ENCODE measurements at regions not wholly inside any gene's neighbourhood (a gene's known extent, or its start where the extent isn't known, plus 50 kb on each side); places are given as distances from the start of the nearest gene placed in this dataset.

DNA sequence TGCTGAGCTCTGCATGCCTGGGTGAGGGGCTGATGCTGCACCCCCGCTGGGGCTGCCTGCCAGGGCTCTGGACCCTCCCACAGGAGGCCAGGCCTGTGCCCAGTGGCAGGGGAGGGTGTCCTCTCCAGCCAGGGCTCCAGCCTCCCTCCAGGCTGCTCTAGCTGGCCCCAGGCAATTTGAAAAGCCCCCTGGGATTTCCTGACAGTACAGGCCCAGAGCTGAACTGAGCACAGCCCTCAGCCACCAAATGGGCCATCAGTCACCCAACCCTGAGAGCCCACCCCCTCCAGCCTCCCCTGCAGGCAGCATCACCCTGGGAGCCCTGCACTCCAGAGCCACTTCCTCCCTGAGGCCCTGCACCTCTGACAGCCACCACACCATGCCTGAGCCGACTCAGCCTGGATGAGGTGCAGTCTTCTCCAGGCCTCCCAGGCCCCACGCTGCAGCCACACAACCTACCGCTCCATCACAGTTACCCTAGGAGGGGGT, 101.8 kb upstream of the RET start:
- no peaks in the 10 kb centered on the region for H3K9me3 Mint-ChIP-seq
- H3K36me3 Mint-ChIP-seq (ENCODE audit: insufficient read depth): no peaks in the 10 kb centered on the region
- DNase-seq: no peak
- no peak overlapping the region for H3K27ac Mint-ChIP-seq
- no peak overlapping the region for H3K4me3 Mint-ChIP-seq
- H3K27me3 Mint-ChIP-seq: peaks cover 21 to 28% of the 10 kb centered on the region in 2 donors
- no peaks in the 10 kb centered on the region for H3K4me1 Mint-ChIP-seq (ENCODE audit: low read depth in 2 of 2)
- no peak for ATAC-seq (replicated peaks)

DNA sequence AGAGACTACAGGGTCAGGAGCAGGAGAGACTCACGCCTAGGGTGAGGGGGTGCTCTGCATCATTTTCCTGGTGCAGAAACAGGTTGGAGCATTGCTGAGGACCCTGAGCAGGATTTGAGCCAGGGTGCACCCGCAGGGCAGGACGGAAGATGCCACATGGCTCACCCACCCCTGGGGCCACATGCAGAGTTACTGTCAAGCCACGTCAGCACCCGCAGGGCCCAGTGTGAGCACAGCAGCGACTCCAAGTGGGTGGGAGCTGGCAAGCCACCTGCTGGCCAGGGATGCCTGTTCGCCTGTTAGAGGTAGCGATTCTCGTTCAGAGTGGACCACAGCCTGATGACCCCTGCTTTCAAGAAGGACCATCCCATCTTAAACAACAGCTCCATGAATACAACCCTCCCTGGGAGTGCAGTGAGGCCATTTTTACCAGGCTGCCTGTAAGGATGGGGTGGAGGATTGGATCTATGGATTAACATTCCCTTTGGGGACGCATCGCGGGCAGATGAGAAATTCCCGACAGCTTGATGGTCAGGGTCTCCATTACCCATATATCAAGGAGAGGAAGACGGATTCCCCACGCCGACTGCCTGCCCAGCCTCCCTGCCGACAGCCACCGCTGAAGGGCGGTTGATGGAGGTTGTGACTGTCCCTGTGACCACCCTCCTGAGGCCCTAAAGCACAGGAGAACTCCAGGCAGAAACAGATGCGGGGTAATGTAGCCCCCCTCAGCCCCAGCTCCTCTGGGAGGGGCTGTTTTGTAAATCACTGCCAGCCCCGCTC, 101.1 kb upstream of the RET start:
- ATAC-seq (replicated peaks): no peak
- no peak for DNase-seq
- H3K36me3 Mint-ChIP-seq (ENCODE audit: insufficient read depth): no peaks in the 10 kb centered on the region
- no peak overlapping the region for H3K27ac Mint-ChIP-seq
- no peaks in the 10 kb centered on the region for H3K4me1 Mint-ChIP-seq (ENCODE audit: low read depth in 2 of 2)
- H3K4me3 Mint-ChIP-seq: no peak overlapping the region
- peaks cover 17 to 25% of the 10 kb centered on the region in 2 donors for H3K27me3 Mint-ChIP-seq
- no peaks in the 10 kb centered on the region for H3K9me3 Mint-ChIP-seq

DNA sequence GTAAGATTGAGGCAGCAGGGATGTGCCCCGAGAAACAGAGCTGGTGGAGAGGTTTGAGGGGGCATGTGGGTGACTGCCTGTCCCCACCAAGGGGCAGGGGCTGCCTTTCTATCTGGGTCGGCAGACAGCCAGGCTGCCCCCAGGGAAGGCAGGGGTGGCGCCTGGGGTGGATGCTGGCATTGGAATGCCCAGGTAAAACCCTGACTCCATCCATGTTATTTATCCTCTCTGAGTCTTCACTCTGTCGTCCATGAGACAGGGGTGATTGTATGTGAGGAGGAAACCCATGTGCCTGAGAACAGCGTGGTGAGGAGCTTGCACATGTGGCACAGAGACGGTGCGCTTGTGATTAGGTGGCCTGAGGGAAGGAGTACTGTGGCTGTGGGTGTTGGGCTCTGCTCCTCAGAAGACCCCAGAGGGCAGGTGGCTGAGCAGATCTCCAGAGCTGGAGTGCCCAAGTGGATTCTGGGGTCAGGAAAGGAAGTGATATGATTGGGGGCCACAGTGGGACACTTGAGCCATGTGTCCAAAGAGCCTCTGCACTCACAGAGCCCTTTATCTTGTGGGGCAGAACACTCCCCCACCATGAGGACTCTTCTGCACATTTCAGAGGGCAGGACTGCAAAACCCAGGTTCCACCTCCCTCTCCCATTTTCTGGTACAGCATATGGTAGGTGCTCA, 100.4 kb upstream of the RET start:
- no peaks in the 10 kb centered on the region for H3K9me3 Mint-ChIP-seq
- peaks cover 12 to 19% of the 10 kb centered on the region in 2 donors for H3K27me3 Mint-ChIP-seq
- no peak for DNase-seq
- H3K27ac Mint-ChIP-seq: no peak overlapping the region
- no peaks in the 10 kb centered on the region for H3K36me3 Mint-ChIP-seq (ENCODE audit: insufficient read depth)
- ATAC-seq (replicated peaks): no peak
- no peaks in the 10 kb centered on the region for H3K4me1 Mint-ChIP-seq (ENCODE audit: low read depth in 2 of 2)
- no peak overlapping the region for H3K4me3 Mint-ChIP-seq

DNA sequence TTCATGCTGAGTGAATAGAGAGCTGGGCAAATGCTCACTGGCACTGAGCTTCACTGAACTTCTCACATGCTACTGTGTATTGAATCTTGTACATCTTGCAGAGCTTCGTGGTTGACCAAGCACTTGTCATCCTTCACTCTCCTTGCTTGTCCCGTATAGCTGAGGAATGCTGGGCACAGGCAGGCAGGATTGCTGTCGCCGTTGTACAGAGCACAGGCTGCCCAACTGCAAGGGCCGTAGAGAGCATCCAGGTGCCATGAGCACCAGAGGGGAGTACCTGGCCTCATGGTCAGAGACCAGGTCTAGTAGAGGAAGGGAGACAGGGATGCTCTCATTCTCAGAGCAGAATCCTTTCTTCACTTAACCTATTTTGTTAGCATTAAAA, 99.8 kb upstream of the RET start:
- Mint-ChIP-seq H3K4me1 (ENCODE audit: low read depth in 2 of 2) (no peaks in the 10 kb centered on the region), H3K27ac (no peak overlapping the region), H3K4me3 (no peak overlapping the region), H3K27me3 (peaks cover 12 to 15% of the 10 kb centered on the region in 2 donors), H3K36me3 (ENCODE audit: insufficient read depth) (no peaks in the 10 kb centered on the region), H3K9me3 (no peaks in the 10 kb centered on the region)
- no peak for ATAC-seq (replicated peaks)
- DNase-seq: no peak

DNA sequence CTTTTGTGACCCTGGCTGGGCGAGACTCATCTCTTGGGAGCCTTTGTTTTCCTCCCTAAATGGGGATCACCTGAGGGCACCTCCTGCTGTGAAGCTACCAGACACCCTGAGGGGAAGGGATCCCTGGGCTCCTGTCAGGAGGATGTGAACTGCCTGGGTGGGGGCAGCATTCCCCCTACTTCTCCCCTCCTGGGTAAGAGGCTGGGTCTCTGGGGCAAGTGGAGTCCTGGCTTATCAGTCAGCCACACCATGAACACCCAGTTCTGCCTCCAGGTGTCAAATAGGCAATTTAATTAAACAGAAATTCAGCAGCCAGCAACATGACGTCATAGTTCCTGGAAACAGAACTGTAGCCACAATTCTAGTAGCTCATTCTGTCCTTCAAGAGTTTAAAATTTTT, 97.7 kb upstream of the RET start:
- Mint-ChIP-seq H3K27ac (no peak overlapping the region), H3K27me3 (peaks cover 2 to 4% of the 10 kb centered on the region in 2 donors), H3K4me3 (no peak overlapping the region), H3K36me3 (ENCODE audit: insufficient read depth) (no peaks in the 10 kb centered on the region), H3K9me3 (no peaks in the 10 kb centered on the region), H3K4me1 (ENCODE audit: low read depth in 2 of 2) (no peaks in the 10 kb centered on the region)
- no peak for ATAC-seq (replicated peaks)
- no peak for DNase-seq

DNA sequence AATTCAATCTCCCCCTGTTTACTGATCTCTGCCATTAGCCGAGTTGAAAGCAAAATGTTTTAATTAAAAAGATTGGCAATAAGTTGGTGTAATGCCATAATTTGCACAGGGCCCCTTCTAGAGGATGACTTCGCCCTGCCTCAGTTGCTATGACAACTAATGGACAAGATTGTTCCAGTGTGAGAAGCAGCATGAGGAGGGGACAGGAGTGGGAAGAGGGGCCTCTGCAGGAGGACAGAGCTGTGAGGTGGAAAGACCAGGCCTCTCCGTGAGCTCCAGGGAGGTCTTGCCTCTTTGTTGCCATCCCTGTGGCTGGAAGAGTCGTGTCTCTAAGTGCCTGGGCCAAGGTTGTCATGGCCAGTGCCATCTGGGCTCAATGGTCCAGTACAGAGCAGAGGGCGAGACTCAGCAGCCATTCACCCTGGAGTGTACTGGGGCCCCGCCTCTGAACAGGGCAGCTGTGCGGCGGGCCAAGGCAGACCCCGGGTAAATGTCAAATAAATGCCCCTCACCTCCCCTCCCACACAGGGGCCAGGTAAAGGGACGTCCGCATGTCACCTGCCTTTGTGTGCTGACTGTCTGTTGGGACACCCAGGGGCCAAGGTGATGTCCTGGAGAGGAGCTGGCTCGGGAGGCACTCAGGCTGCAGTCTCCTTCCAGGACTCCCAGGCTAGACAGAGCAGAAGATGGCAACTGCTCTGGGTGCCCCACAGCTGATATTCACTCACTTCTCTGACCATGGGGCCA, 97.0 kb upstream of the RET start:
- Mint-ChIP-seq H3K27ac (no peak overlapping the region), H3K36me3 (ENCODE audit: insufficient read depth) (peaks cover 2% of the 10 kb centered on the region), H3K4me3 (no peak overlapping the region), H3K4me1 (ENCODE audit: low read depth in 2 of 2) (no peaks in the 10 kb centered on the region), H3K27me3 (peaks cover 0 to 3% of the 10 kb centered on the region in 2 donors), H3K9me3 (no peaks in the 10 kb centered on the region)
- DNase-seq (no peak), ATAC-seq (replicated peaks) (no peak)

DNA sequence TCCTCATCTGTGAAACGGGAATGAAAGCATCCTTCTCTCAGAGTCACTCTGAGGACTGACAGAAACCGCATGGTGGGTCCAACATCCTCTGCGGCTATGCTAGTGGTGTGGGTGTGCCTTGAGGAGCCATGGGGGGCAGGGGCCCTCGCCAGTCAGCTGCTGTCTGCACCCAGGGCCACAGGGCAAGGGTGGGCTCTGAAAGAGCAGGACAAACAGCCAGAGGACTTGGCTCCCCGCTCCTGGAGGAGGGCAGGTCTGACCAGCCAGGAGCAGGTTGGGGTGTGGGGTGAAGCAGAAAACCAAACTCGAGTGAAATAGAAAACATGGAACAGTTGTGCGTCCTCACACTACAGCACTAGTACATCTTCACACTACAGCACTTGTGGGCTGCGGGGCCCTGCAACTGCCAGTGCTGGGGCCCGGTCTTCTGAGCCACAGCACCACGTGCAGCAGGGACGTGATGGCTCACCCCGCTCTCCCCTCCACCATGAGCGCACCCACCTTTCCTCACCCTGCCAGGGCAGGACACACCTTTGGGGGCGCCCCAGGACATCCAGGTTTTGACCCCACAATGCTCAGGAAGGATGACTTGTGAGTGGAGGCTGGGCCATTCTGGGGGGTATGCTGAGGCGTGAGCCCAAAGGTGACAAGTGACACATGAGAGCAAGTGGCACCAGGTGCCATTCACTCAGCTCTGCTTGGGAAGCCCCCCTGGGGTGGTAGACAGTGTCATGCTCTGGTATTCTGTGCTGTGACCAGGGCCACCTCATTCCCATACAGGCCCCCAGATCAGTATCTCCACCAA, 96.1 kb upstream of the RET start:
- H3K27me3 Mint-ChIP-seq: peaks cover 5 to 11% of the 10 kb centered on the region in 2 donors
- H3K4me3 Mint-ChIP-seq: no peak overlapping the region
- no peak overlapping the region for H3K27ac Mint-ChIP-seq
- no peak for ATAC-seq (replicated peaks)
- peaks cover 3% of the 10 kb centered on the region for H3K36me3 Mint-ChIP-seq (ENCODE audit: insufficient read depth)
- no peak for DNase-seq
- no peaks in the 10 kb centered on the region for H3K4me1 Mint-ChIP-seq (ENCODE audit: low read depth in 2 of 2)
- no peaks in the 10 kb centered on the region for H3K9me3 Mint-ChIP-seq

DNA sequence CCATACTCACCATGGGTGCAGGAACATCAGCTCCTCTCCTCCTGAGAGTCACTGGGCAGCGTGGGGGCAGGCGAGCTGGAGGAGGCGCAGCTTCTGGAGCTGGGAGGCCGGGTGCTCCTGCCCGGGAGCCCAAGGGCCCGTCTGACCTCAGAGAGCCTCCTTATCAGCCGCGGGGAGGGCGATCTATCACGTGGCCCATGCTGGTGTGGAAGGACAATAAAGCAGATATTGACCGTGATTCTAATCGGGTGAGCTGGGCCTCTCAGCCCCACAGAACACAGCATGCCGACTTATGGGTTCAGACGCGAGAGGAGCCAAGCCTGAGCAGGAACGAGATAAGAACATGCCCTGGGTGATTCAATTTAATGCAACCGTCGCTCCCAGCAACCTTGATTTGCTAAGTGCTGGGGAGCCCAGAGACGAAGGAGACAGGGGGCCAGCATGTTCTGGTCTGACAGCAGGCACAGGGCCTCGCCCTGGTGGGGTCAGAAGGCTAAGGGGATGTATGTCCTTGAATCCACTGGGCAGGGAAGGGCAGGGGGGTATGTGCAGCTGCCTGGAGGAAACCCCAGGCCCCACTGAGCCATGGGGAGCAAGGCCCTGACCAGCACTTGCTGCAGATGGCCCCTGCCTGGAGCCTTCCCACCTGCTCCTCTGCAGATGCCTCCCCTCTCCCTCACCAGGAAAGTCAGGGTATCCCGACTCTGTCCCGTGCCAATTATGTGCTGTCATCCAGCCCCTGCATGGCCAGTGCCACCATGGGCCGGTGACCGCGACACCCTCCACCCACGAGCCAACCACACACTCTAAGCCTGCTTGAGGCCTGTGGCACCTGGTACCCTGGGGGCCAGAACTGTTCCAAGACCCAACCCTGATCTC, 95.3 kb upstream of the RET start:
- ATAC-seq (replicated peaks) (no peak), DNase-seq (no peak)
- Mint-ChIP-seq H3K36me3 (ENCODE audit: insufficient read depth) (peaks cover 3% of the 10 kb centered on the region), H3K9me3 (no peaks in the 10 kb centered on the region), H3K4me1 (ENCODE audit: low read depth in 2 of 2) (no peaks in the 10 kb centered on the region), H3K4me3 (no peak overlapping the region), H3K27me3 (peaks cover 5 to 14% of the 10 kb centered on the region in 2 donors), H3K27ac (no peak overlapping the region)

DNA sequence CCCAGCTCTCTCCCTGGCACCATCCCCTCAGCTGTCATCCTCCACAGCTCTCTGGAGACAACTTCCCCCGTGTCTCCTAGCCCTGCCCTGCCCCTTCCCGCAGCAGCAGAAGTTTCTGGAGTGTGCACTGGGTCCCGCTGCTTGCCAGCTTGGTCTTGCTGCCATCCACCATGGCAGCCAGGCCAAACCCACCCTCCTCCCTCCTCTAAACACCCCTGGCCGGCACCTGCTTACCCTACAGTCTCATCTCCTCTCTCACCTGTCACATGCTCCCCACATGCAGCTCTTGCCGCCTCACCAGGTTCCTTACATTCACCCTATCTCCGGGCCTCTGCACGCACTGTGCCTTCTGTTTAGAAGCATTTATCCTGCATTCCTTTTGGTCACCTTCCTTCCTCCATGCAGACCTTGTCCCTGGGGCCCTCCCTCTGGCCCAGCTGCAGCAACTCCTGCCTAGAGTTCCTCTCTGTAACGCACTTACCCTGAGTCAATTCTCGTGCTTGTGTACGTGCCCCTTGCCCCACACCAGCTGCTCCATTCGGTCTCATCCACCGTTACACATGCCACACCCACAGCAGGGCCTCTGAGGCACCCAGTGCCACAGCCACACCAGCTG, 93.9 kb upstream of the RET start:
- Mint-ChIP-seq H3K4me3 (no peak overlapping the region), H3K27me3 (peaks cover 5 to 19% of the 10 kb centered on the region in 2 donors), H3K9me3 (no peaks in the 10 kb centered on the region)

DNA sequence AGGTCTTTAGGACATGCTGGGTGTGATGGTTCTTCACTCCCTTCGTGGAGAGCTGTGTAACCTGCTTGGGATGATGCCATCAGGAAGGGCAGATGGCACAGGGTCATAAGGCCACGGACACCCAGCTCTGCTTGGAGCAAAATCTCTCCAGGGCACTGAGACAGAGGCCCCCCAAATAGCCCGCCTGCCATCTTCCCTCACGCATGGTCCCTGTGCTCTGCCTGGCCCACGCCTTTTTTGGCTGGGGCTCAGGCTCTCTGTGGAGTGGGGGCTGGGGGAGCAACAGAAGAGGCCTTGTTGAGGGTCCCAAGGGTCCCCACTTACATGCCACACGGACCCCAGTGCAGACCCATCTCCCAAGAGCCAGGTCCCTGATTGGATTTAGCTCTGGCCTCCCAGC, 93.3 kb upstream of the RET start:
- Mint-ChIP-seq H3K9me3 (no peaks in the 10 kb centered on the region), H3K27ac (no peak overlapping the region), H3K4me3 (no peak overlapping the region), H3K4me1 (ENCODE audit: low read depth in 2 of 2) (peaks cover 0 to 2% of the 10 kb centered on the region in 2 donors), H3K27me3 (peaks cover 5 to 19% of the 10 kb centered on the region in 2 donors), H3K36me3 (ENCODE audit: insufficient read depth) (peaks cover 6% of the 10 kb centered on the region)
- DNase-seq (no peak), ATAC-seq (replicated peaks) (no peak)

More for the DNA sequence above, 93.9 kb upstream of the RET start:
- Mint-ChIP-seq H3K4me1 (ENCODE audit: low read depth in 2 of 2) (peaks cover 0 to 2% of the 10 kb centered on the region in 2 donors), H3K36me3 (ENCODE audit: insufficient read depth) (peaks cover 3% of the 10 kb centered on the region), H3K27ac (no peak overlapping the region)
- ATAC-seq (replicated peaks) (no peak), DNase-seq (no peak)

DNA sequence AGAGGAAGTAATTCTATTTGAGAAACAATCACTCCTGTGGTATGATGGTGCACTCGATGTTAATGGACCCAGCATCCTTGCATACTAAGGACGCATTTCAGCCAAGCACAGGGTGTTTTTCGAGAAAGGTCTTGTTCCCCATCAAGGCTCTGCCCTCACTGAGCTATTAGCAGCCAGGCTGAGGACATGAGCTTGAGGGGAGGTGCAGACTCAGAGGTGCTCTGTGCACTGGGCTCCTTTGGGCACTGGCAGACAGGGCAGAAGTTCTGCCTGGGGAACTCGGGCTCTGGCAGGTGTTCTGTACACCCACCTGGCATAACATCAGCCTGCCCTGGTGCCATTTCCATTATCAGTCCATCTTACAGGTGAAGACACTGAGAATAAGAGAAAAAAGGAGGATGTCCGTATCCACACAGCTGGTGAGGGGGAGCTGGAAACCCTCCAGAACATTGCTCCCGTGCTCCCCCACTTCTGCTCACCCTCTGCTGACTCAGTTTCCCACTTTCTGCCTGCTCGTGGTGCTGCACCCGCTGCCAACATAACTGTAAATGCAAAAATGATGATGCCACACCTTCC, 92.7 kb upstream of the RET start:
- peaks cover 5 to 19% of the 10 kb centered on the region in 2 donors for H3K27me3 Mint-ChIP-seq
- DNase-seq (no peak), ATAC-seq (replicated peaks) (no peak)
- H3K27ac Mint-ChIP-seq: no peak overlapping the region
- H3K4me3 Mint-ChIP-seq: no peak overlapping the region
- no peaks in the 10 kb centered on the region for H3K9me3 Mint-ChIP-seq
- peaks cover 6% of the 10 kb centered on the region for H3K36me3 Mint-ChIP-seq (ENCODE audit: insufficient read depth)
- peaks cover 0 to 2% of the 10 kb centered on the region in 2 donors for H3K4me1 Mint-ChIP-seq (ENCODE audit: low read depth in 2 of 2)

Measured in effector memory CD8-positive, alpha-beta T cell (primary cell).